HT-29 (cell line): ENCODE measurements at regions not wholly inside any gene's neighbourhood (a gene's known extent, or its start where the extent isn't known, plus 50 kb on each side); places are given as distances from the start of the nearest gene placed in this dataset.
A peak's percentile ranks its signal among the peaks of the same experiment; 100 is the strongest.
"Not testable (repeated sequence)": the region's sequence is repeated elsewhere in the genome, so short reads cannot be mapped to it uniquely, and the experiment has no call there.

Source experiments
- DNase-seq: peaks from one replicate; pipeline ENCODE4 v3.0.0-alpha.2; 2015; ENCODE audit warnings: low spot score

DNA sequence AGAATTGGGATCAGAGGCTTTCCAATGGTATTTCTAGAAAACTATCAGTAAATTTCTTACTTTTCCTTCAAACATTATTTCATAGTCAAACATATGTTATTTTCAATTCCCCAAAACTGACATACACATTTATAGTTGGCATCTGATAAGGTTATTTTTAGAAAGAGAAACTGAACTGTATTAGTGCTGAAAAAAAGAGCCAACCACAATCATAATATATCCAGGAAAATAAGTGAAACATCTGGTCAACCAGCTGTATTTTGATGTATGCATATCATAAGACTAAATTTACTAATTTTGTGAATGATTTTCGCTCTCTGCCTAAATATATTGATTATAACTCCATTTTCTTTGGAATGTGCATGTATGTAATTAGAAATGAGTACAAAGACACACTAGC lies 554.2 kb downstream of the FLRT2 start:
- DNase-seq = no peak

DNA sequence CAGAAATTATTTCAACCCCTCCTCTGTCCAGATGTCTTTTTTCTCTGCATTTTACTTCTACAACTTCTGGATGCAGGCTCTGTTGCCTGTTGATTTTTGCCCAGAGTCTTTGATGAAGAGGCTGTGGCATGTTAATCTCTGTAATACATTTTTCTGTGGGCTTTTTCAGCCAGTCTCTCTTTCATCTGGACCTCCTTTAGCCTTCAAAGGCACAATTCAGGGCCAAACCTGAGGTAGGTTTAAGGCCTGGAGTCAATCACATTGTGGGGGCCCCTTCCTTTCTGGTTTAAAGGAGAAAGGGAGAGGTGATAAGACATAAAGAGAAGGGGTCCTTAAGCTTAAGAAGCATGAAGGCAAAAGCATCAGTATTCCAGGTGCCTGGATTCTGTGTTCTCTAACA lies 553.7 kb downstream of the FLRT2 start:
- DNase-seq = no peak

GRCh38 chr14:86072116-86072894 lies 542.4 kb downstream of the FLRT2 start:
- DNase-seq = no peak

GRCh38 chr14:86066651-86067050 lies 536.7 kb downstream of the FLRT2 start:
- DNase-seq = no peak

GRCh38 chr14:86065407-86065806 lies 535.5 kb downstream of the FLRT2 start:
- DNase-seq = no peak

GRCh38 chr14:86064595-86064994 lies 534.7 kb downstream of the FLRT2 start:
- not testable (repeated sequence) for DNase-seq

- peak; percentile 26 for DNase-seq
Measured at GRCh38 chr14:86057018-86057667, 527.2 kb downstream of the FLRT2 start.

DNA sequence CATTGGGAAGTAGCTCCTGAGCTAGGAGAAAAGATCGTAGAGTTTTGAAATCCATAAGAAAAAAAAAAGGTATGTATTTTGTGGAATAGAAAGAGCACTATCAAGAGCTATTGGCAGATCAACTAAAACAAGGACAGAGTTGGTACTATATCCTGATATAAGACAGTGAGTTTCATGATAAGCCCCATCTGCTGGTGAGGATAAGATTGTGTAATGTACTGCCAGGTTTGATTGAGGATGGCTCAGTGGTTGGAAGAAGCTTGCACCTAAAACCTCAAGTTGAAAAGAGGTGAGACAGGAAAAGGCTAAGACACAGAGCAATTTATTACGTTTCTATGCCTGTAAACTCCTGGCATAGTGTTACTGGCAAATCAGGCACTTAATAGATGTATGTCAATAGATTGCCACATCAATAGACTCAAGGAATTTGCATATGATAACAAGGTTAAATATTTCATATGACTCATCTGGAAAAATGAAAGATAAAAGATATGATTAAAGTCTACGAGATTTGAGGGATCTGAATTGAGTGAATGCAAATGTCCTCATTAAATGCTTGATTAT lies 525.6 kb downstream of the FLRT2 start:
- peak; percentile 11 for DNase-seq

DNA sequence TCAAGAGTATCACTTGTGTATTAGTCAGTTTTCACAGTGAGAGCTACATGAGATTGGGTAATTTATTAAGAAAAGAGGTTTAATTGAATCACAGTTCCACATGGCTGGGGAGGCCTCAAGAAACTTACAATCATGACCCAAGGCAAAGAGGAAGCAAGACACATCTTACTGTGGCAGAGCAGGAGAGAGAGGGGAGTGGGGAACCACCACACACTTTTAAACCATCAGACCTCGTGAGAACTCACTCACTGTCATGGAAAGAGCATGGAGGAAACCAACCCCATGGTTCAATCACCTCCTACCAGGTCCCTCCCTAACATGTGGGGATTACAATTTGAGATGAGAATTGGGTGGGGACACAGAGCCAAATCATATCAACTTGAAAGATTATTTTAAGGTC lies 522.9 kb downstream of the FLRT2 start:
- no peak for DNase-seq

- no peak for DNase-seq
Measured at GRCh38 chr14:86050757-86051156, 520.8 kb downstream of the FLRT2 start.

DNA sequence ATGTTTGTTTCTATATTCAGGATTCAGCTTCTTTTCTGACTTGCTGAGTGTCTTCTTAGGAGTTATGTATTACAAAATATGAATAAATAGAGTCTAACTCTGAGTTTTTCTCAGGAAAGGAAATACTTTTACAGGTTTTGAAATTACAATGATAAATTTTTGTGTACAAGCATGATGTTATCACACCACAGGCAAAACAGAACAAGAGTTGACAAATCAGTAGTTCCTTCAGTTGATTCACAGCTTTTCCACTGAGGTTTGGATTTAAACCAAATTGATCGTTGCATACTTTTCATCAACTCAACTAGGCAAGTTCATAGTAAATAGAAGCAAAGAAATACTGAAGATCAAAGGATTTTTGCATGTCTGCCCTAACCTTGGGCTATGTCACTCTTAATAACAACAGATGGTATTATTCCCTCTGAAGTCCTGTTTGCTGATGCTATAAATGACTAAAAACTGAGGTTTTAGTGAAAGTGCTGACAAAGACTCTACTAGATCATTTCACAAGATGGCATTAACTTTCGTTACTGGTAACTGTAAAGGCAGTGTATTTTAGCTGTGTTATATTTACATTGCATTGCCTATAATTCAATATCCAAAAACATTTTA lies 520.2 kb downstream of the FLRT2 start:
- DNase-seq = no peak

DNA sequence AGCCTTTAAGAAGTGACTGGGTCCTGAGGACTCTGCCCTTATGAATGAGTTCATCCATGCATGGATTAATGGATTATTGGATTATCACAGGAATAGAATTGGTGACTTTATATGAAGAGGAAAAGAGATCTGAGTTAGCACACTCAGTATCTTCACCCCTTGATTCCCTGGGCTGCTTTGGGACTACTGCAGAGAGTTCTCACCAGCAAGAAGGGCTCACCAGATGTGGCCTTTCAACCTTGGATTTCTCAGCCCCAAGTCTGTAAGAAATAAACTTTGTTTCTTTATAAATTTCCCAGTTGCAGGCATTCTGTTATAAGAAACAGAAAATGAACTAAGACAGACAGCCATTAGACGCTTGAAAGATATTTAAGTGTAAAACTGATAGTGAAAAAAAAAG lies 509.2 kb downstream of the FLRT2 start:
- no peak for DNase-seq

DNA sequence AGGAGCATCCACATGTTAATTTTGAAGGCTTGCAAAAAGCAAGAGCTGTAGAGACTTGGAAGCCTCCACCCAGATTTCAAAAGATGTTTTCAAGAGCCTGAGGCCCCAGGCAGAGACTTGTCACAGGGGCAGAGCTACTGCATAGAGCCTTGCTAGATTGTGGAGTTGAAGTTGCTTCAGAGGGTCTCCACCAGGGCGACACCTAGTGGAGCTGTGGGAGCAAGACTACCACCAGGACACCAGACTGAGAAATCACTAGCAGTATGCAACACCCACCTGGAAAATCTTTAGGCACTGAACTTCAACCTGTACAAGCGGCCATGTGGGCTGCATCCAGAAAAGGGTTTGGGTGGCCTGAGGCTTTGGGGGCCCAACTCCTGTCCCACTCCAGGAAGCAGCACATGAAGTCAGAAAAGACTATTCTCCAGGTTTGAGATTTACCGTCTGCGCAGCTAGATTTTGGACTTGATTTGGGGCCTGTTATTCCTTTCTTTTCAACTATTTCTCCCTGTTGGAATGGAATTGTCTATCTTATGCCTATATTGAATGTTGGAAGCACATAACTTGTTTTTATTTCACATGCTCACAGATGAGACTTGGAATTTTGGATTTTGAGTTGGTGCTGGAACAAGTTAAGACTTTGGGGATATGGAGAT lies 508.6 kb downstream of the FLRT2 start:
- DNase-seq = peak; percentile 41

- DNase-seq = peak; percentile 28
Measured at GRCh38 chr14:86035882-86036281, 505.9 kb downstream of the FLRT2 start.

GRCh38 chr14:86027990-86028389 lies 498.0 kb downstream of the FLRT2 start:
- no peak for DNase-seq

DNA sequence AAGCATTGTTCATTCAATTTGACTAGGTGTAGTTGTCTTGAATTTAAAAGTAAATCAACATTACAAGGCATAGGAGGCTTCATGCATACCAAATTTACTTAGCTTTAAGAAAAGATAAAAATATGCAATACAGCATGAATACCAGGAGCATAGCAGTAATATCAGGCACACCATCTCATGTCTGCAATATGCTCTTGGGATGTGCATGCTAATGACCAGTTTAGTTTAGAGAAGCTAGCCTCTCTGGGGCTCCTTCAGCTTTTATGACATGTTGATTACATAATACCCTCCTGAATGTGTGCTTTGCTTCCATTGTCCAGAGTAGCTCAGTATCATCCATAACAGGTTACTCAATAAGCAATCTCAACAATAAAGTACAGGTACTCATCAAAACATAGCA lies 497.2 kb downstream of the FLRT2 start:
- DNase-seq = no peak

DNA sequence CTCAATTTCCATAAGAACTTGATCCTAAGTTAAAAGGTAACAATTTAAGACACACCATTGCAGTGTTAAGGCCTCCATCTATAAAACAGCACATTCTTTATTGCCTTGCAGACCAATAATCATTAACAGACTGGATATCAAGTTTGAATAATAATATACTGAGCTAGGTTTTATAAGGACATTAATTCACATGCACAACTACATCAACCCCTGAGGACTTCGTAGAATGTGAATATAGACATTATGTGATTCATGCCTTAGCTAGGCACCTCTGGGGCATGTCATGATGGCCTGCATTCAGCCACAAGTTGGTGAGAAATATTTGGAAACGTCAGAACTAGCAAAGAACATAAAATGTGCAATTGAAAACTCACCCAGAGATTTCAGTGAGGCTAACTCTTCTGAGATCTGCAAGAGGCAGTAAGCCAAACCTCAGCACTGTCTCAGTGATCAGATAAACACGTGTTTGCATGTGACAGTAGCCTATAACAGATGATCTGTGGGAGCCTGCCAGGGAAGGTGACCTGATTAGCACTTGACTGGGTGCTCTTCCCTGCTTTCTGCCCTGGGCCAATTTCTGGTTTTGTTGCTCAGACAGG lies 492.2 kb downstream of the FLRT2 start:
- no peak for DNase-seq

GRCh38 chr14:86020841-86021240 lies 490.9 kb downstream of the FLRT2 start:
- no peak for DNase-seq

DNA sequence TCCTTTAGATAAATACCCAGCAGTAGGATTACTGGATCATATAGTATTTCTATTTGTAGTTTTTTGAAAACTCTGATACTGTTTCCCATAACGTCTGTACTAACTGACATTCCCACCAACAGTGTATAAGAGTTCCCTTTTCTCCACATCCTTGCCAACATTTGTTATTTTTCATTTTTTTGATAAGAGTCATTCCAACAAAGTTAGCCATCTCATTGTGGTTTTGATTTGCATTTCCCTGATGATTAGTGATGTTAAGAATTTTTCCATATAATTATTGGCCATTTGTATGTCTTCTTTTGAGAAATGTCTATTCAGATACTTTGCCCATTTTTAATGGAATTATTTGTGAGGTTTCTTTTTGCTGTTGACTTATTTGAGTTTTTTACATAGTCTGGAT lies 486.0 kb downstream of the FLRT2 start:
- DNase-seq = no peak

GRCh38 chr14:86015511-86015910 lies 485.6 kb downstream of the FLRT2 start:
- no peak for DNase-seq

- DNase-seq = no peak
Measured at GRCh38 chr14:86013641-86014040, 483.7 kb downstream of the FLRT2 start.

DNA sequence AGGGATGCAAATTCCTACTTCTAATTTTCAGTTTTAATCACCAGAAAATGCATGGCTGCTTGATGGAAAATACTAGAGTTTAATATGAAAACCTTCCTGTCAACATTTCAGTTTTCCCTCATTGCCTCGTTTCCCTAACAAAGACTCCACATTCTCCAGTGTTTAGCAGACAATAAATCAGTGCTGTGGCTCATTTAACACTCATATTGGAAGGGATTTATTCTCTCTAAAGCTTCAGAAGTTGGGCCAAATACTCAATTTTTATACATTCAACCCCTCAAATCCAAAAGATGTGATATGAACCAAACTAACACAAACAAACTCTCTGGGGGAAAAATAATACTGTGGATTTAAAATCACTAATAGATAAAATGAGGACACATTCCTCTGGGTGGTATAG lies 482.5 kb downstream of the FLRT2 start:
- no peak for DNase-seq
